HG03457 (cell line): ENCODE measurements at regions not wholly inside any gene's neighbourhood (a gene's known extent, or its start where the extent isn't known, plus 50 kb on each side); places are given as distances from the start of the nearest gene placed in this dataset.

ENCODE experiments used
- ATAC-seq: cut with Tn5 transposase; IDR thresholded peaks from one replicate; pipeline ENCODE4 v1.9.1; 2021; ENCODE audit warnings: moderate number of reproducible peaks; ENCODE audit not compliant: unreplicated experiment

- no peak for ATAC-seq
These were observed 265.8 kb upstream of the TAC1 start for GRCh38 chr7:97466071-97466470.

DNA sequence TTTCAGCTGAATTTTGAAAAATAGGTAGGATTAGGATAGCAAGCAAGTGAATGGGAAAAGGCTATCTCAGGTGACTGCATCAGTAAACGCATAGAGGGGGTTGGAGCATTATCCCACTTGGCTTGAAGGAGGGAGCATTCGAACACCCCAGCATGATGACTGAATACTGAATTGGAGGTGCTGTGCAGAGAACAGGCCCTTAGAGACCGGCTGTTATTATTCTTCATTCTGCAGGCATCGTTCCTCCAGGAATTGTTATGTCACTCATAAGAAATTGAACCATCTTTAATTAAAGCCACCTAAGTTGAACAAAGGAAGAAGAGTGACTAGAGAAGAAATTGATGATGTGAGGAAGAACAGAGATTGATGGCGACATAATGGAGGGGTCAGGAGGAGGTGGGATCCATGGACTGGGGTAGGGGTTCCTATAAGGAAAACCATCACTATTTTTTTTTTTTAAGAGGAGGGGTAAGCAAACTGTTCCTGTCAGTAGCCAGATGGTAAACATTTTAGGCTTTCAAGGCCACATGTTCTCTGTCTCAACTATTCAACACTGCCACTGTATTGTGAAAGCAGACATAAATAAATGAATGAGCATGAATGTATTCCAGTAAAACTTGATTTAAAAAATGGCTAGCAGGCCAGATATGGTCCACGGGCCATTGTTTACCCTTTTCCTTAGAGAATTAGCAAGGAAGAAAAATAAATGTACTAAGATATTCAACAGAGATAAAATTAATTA, 264.7 kb upstream of the TAC1 start:
- no peak for ATAC-seq

- no peak for ATAC-seq
These were observed 263.4 kb upstream of the TAC1 start for GRCh38 chr7:97468493-97468892.

- no peak for ATAC-seq
These were observed 261.2 kb upstream of the TAC1 start for GRCh38 chr7:97470726-97471125.

DNA sequence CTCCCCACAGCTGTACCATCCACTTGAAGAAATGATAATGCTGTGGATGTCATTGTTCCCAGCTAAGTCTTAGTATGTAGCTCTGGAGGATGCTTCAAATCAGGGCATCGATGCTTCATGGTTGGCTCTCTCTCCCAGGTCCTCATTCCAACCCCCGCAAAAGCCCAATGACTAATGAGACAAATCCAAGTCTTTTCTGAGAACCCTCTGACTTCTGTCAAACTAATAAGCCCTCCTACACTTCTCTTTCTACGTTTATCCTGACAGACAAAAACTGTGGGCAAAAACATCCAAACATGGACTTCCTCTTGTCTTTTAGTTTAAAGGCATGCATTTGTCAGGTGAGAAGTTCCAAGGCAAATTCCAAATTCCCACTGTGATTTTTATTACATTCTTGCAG, 260.4 kb upstream of the TAC1 start:
- no peak for ATAC-seq

- no peak for ATAC-seq
These were observed 252.1 kb upstream of the TAC1 start for GRCh38 chr7:97479740-97480290.

DNA sequence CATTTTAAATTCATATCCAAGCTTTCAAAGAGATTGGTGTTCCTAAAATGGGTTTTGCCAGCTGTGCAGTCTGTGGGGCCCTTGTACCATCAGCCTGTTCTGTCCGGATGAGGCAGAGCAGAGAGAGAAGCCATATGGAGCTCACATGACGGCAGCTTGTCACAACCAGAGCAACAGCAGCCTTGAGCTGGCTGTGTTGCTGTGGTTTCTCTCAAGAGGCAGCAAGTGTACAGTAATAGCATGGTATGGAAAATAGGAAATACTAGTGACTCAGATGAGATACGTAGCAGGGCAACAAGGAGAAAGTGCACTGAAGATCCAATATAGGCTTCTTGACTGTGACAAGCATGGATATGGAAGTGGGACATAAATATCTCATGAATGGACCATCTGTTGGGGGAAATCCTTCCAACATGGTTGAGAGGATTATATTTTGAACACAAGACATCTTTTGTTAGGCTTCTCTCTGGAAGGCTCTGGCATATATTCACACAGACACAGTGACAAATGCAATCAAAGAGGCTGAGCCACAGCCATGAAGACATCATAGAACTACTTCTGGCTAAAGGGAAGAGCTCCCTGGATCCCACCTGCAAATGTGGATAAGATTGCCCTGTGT, 251.0 kb upstream of the TAC1 start:
- no peak for ATAC-seq

DNA sequence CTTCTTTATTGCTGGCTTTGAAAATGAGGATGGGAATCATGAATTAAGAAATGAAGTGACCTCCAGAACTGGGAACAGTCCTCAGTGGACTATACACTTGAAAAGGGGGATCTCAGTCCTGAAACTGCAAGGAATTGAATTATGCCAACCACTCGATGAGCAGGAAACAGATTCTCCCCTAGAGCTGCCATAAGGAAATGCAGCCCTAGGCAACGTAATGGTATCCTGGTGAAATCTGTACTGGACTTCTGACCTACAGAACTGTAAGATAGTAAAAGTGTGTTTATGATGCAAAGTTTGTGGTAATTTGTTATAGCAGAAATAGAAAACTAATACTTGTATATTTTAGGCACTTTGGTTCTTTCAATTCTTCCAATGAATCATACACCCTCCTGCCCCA, 236.4 kb upstream of the TAC1 start:
- ATAC-seq: no peak

DNA sequence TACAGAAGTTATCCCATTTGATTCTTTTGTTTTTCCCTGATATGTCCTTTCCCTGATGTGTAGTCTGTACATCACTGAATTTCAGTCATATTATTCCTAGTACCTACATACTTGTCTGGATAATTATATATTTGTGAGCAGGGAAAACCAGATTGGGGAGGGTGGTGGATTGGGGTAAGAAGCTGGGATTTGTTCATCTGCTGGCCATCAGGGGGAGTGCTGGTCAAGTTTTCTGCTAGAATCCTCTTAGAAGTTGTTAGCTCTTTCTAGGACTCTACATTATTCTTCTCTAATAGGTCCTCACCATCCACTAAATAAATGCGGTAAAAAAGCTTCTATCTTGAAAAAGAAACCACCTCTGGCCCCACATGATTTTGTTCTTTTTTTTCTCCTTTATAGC, 232.7 kb upstream of the TAC1 start:
- no peak for ATAC-seq

- ATAC-seq: no peak
These were observed 228.4 kb upstream of the TAC1 start for GRCh38 chr7:97503367-97504094.

GRCh38 chr7:97506728-97507127, 225.2 kb upstream of the TAC1 start:
- no peak for ATAC-seq

- ATAC-seq: no peak
These were observed 219.3 kb upstream of the TAC1 start for GRCh38 chr7:97512441-97513207.

- ATAC-seq: no peak
These were observed 218.6 kb upstream of the TAC1 start for GRCh38 chr7:97513326-97513725.

DNA sequence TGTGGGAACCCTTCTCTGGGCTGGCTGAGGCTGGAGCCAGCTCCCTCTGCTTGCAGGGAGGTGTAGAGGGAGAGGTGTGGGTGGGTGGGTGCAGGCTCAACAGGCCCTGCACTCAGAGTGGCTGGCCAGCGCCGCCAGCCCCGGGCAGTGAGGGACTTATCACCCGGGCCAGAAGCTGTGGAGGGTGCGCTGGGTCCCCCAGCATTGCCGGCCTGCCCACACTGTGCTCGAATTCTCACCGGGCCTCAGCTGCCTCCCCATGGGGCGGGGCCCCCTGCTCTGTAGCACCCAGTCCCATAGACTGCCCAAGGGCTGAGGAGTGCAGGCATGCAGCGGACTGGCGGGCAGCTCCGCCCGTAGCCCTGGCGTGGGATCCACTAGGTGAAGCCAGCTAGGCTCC, 190.7 kb upstream of the TAC1 start:
- ATAC-seq: no peak

DNA sequence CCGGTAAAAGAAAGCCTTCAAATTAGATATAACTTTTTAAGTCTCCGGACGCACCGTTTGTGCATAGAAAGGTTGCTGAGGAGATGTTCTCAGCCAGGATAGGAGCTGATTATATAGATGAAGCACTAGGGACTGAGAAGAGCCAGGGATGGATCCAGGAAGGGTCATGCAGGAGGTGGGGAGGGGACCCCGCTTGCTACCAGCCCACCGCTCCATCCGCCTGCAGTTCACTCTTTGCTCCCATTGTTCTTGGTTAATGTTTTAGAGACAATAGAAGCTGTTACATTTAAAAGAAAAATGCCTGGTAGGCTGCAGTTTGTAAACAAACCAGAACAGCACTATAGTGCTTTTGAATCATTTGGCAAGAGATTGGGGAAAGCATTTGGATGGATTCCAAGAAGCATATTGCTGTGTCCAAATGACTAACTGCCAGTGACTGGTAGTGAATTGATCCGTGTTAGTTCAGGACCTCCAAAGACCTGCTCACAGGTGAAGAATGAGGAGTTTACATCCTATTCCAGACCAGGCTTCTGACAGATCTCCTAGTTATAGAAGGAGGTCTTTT, 175.9 kb upstream of the TAC1 start:
- no peak for ATAC-seq

DNA sequence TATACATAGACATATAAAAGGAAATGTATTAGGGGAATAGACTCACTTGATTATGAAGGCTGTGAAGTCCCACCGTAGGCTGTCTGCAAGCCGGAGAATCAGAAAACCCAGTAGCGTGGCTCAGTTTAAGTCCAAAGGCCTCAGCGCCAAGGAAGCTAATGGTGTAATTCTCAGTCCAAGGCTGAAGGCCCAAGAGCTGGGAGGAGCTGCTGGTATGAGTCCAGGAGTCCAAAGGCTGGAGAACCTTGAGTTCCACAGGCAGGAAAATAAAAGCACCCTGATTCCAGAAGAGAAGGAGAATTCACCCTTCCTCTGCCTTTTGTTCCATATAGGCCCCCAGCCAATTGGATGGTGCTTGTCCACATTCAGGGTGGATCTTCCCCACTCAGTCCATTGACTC, 166.2 kb upstream of the TAC1 start:
- no peak for ATAC-seq

DNA sequence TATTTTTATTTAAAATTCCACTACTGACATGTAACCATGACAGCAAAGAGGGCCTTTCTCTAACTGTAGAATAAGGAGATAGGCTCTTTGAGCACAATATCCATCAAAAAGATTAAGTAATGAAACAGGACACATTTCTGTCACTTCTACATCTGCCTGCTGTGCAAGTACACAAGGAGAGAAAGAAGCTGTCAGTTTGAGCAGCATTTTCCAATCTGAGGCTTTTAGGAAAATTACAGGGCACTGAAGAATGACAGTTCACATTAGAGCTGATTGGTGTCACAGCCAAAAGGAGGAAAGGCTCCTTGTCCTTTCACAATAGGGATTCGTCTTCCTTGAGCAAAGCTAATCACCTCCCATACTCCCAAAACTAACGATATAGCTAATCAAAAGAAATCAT, 158.8 kb upstream of the TAC1 start:
- ATAC-seq: no peak

- no peak for ATAC-seq
These were observed 155.8 kb upstream of the TAC1 start for GRCh38 chr7:97576043-97576442.

DNA sequence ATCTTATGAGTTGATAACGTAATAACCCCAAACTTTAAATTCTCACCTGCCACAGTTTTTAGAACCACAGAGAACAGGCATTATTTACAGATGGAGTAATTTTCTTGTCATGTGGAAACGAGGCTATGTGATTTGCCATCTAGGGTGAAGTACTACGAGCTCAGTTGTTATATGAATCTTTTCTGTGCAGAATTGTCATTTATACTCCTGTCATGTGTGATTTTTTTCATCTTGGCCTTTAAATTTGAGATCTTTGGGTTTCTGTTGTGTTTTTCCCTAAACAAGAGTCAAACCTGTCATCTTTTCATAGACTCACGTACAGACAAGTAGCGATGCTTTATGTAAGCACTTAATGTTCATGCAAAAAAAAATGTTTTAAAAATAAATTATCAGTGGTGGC, 153.7 kb upstream of the TAC1 start:
- no peak for ATAC-seq

- no peak for ATAC-seq
These were observed 151.7 kb upstream of the TAC1 start for GRCh38 chr7:97580205-97580604.

- no peak for ATAC-seq
These were observed 136.4 kb upstream of the TAC1 start for GRCh38 chr7:97595439-97595838.
